Caco-2 (cell line): ENCODE measurements at regions not wholly inside any gene's neighbourhood (a gene's known extent, or its start where the extent isn't known, plus 50 kb on each side); places are given as distances from the start of the nearest gene placed in this dataset.

Experiments
- BruUV-seq: library from RNA; stranded (reverse); fragments of 400-500 nt; replicated peaks from 2 replicates; lab custom pipeline; 2021; lab: Mats Ljungman, UMichigan
- CTCF ChIA-PET: fragments of 300-600 bp; sonication (Branson Sonifier 250); formaldehyde crosslinking; loops from one replicate; lab custom pipeline; 2022; ENCODE audit warnings: antibody characterized with exemption; lab: Charles Lee
- POLR2A ChIA-PET: fragments of 300-600 bp; sonication (Branson Sonifier 250); formaldehyde crosslinking; loops from one replicate; lab custom pipeline; 2022; ENCODE audit warnings: antibody characterized with exemption; lab: Charles Lee
- DNase-seq, 2 experiments: peaks; one replicate each; pipeline versions ENCODE4 v3.0.0 to v3.0.0-alpha.2; 2020 to 2022
- H3K27me3 ChIP-seq: replicated peaks from 2 replicates; pipeline ENCODE4 v1.6.0; 2011; ENCODE audit warnings: low read length; ENCODE audit not compliant: control insufficient read depth, insufficient read depth
- H3K36me3 ChIP-seq: 2 replicates; pipeline ENCODE4 v1.5.1; 2011; ENCODE audit warnings: low read length; ENCODE audit not compliant: control insufficient read depth, insufficient read depth
- H3K4me1 ChIP-seq: fragments of 250-450 bp; sonication (Bioruptor Pico); 2 replicates; pipeline ENCODE4 v1.5.1; 2020; ENCODE audit warnings: mild to moderate bottlenecking
- H3K4me3 ChIP-seq: 2 replicates; pipeline ENCODE4 v1.5.1; 2011; ENCODE audit warnings: low read depth, mild to moderate bottlenecking, control low read depth, low read length
- H3K9me3 ChIP-seq: fragments of 250-450 bp; sonication (Bioruptor Pico); 2 replicates; pipeline ENCODE4 v1.5.1; 2020; ENCODE audit warnings: mild to moderate bottlenecking, moderate library complexity
- H3K27ac Mint-ChIP-seq: one replicate; pipeline ENCODE4 v1.8.0; 2022; ENCODE audit warnings: mixed read lengths; ENCODE audit not compliant: unreplicated experiment
- H3K27me3 Mint-ChIP-seq: one replicate; pipeline ENCODE4 v1.8.0; 2022; ENCODE audit warnings: mixed read lengths; ENCODE audit not compliant: insufficient read depth, unreplicated experiment
- H3K36me3 Mint-ChIP-seq: one replicate; pipeline ENCODE4 v1.8.0; 2022; ENCODE audit warnings: mild to moderate bottlenecking, mixed read lengths; ENCODE audit not compliant: insufficient read depth, unreplicated experiment
- H3K4me1 Mint-ChIP-seq: one replicate; pipeline ENCODE4 v1.8.0; 2022; ENCODE audit warnings: low read depth, mixed read lengths; ENCODE audit not compliant: unreplicated experiment
- H3K4me3 Mint-ChIP-seq: one replicate; pipeline ENCODE4 v1.8.0; 2022; ENCODE audit warnings: mild to moderate bottlenecking, moderate library complexity, mixed read lengths; ENCODE audit not compliant: unreplicated experiment
- H3K9me3 Mint-ChIP-seq: one replicate; pipeline ENCODE4 v1.8.0; 2022; ENCODE audit warnings: mixed read lengths; ENCODE audit not compliant: unreplicated experiment
- CTCF ChIP-seq, 2 experiments: fragments of 200-600 bp in 1 of 2; IDR thresholded peaks; 1 replicate in 1 of 2; 2 replicates in 1 of 2; pipeline versions ENCODE4 v1.5.1 to v1.8.0; 2011 to 2022; ENCODE audit warnings: antibody characterized with exemption in 1 of 2, control low read depth in 1 of 2, inconsistent platforms in 1 of 2, low read depth in 1 of 2, low read length in 1 of 2, mild to moderate bottlenecking in 1 of 2, moderate library complexity in 1 of 2; ENCODE audit not compliant: insufficient read depth in 1 of 2, severe bottlenecking in 1 of 2, unreplicated experiment in 1 of 2
- intact Hi-C: fragments of 100-400 bp; cut with micrococcal nuclease; formaldehyde crosslinking; loops from one replicate; pipeline ENCODE4 v1.10.0; 2022; ENCODE audit not compliant: unreplicated experiment

- H3K4me1 ChIP-seq = no peaks in the 10 kb centered on the region; the same call in 1 of the 2 replicates
- intact Hi-C loops = no loop called here
- H3K27ac Mint-ChIP-seq = no peak overlapping the region
- H3K4me1 Mint-ChIP-seq = no peaks in the 10 kb centered on the region
- no peak overlapping the region for H3K4me3 Mint-ChIP-seq
- no peak for TF ChIP-seq CTCF (IDR thresholded peaks at IDR 0.05; ENCODE audit: insufficient read depth in 1 of 2, low read depth in 1 of 2, low read length in 1 of 2, severe bottlenecking in 1 of 2, unreplicated experiment in 1 of 2)
- no peaks in the 10 kb centered on the region for H3K27me3 ChIP-seq
- H3K27me3 Mint-ChIP-seq = no peaks in the 10 kb centered on the region
- peaks cover 12% of the 10 kb centered on the region for H3K9me3 ChIP-seq
- no TSS peak for BruUV-seq
- no peaks in the 10 kb centered on the region for H3K36me3 ChIP-seq
- no peaks in the 10 kb centered on the region for H3K36me3 Mint-ChIP-seq
- peaks cover 12% of the 10 kb centered on the region for H3K9me3 Mint-ChIP-seq
- ChIA-PET CTCF (no interaction called here), POLR2A (no interaction called here)
- H3K4me3 ChIP-seq = no peak overlapping the region
- DNase-seq = no peak
Measured at GRCh38 chr10:78330884-78331283, 297.2 kb downstream of the RPS24 start.

DNA sequence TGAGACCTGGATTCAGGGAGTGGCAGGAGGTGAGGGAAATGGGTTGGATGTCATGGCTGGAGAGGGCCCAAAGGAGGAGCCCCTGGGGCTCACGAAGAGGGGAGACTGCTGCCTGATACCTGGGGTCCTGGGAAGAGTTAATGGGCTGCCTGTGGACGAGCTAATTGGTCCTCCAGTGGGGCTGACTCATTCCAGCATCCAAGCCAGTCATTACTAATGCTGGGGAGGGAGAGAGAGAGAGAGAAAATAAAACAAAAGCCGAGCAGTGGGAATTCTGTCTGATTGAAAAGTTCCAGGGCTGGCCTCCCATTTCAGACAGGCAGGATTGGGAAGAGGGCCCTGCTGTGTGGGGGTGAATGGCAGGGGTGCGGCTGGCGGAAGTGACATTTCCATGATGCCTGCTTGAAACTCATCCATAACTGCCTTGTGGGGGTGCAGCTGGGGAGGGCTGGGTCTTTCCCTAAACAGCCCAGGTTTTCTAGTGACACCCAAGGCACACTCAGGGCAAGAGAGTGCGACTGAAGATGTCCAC lies 297.8 kb downstream of the RPS24 start:
- Histone ChIP-seq H3K4me1 (no peaks in the 10 kb centered on the region; the same call in 1 of the 2 replicates), H3K9me3 (peaks cover 12% of the 10 kb centered on the region), H3K4me3 (no peak overlapping the region), H3K27me3 (no peaks in the 10 kb centered on the region), H3K36me3 (no peaks in the 10 kb centered on the region)
- BruUV-seq = no TSS peak
- POLR2A ChIA-PET = no interaction called here
- no peak for DNase-seq
- H3K27ac Mint-ChIP-seq = no peak overlapping the region
- H3K4me3 Mint-ChIP-seq = no peak overlapping the region
- H3K27me3 Mint-ChIP-seq = no peaks in the 10 kb centered on the region
- no peaks in the 10 kb centered on the region for H3K36me3 Mint-ChIP-seq
- H3K9me3 Mint-ChIP-seq = peaks cover 6% of the 10 kb centered on the region
- no peak for TF ChIP-seq CTCF (IDR thresholded peaks at IDR 0.05; ENCODE audit: insufficient read depth in 1 of 2, low read depth in 1 of 2, low read length in 1 of 2, severe bottlenecking in 1 of 2, unreplicated experiment in 1 of 2)
- intact Hi-C loops = no loop called here
- CTCF ChIA-PET = no interaction called here
- H3K4me1 Mint-ChIP-seq = no peaks in the 10 kb centered on the region

DNA sequence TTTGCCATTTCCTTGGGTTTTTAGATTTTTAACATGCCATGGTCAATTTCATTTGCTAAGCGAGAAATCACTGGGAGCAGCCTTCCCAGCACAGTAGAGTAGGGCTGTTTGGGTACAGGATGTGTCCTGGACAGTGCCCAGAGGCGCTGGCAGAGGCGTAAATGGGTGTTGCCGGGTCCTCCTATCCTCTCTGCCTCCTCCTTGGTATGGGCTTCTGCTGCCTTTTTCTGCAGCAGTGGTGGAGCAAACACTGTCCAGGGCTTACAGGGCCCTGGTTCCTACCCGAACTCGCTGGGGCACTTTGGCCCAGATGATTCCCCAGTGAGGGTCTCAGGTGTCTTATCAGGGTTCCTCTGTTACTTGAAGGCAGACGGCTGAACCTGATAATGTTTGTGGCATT lies 298.3 kb downstream of the RPS24 start:
- H3K4me3 ChIP-seq = no peak overlapping the region
- ChIA-PET CTCF (no interaction called here), POLR2A (no interaction called here)
- peaks cover 6% of the 10 kb centered on the region for H3K9me3 ChIP-seq
- H3K4me1 Mint-ChIP-seq = no peaks in the 10 kb centered on the region
- H3K27ac Mint-ChIP-seq = no peak overlapping the region
- no peak overlapping the region for H3K4me3 Mint-ChIP-seq
- no peaks in the 10 kb centered on the region for H3K36me3 Mint-ChIP-seq
- TF ChIP-seq CTCF (IDR thresholded peaks at IDR 0.05; ENCODE audit: insufficient read depth in 1 of 2, low read depth in 1 of 2, low read length in 1 of 2, severe bottlenecking in 1 of 2, unreplicated experiment in 1 of 2) = no peak
- intact Hi-C loops = no loop called here
- no peak for DNase-seq
- H3K27me3 Mint-ChIP-seq = no peaks in the 10 kb centered on the region
- H3K9me3 Mint-ChIP-seq = peaks cover under 1% of the 10 kb centered on the region
- no peaks in the 10 kb centered on the region for H3K36me3 ChIP-seq
- no peaks in the 10 kb centered on the region for H3K27me3 ChIP-seq
- no peaks in the 10 kb centered on the region; the same call in 1 of the 2 replicates for H3K4me1 ChIP-seq
- no TSS peak for BruUV-seq
